HEK293T (cell line): ENCODE measurements at regions not wholly inside any gene's neighbourhood (a gene's known extent, or its start where the extent isn't known, plus 50 kb on each side); places are given as distances from the start of the nearest gene placed in this dataset.

Source experiments
- CTCF ChIA-PET: fragments of 350-600 bp; formaldehyde crosslinking; extraction: SDS; loops from one replicate; lab custom pipeline; 2021; ENCODE audit warnings: antibody characterized with exemption, inconsistent platforms; lab: Yijun Ruan, JAX
- POLR2A ChIA-PET: fragments of 350-600 bp; formaldehyde crosslinking; extraction: SDS; loops from one replicate; lab custom pipeline; 2020; ENCODE audit warnings: antibody characterized with exemption, inconsistent platforms; lab: Yijun Ruan, JAX
- DNase-seq: peaks from one replicate; pipeline ENCODE4 v3.0.0; 2012; ENCODE audit warnings: mixed read lengths; ENCODE audit errors: extremely low spot score
- ARNT ChIP-seq: fragments of 450-650 bp; IDR thresholded peaks from 2 replicates; pipeline ENCODE4 v1.6.1; 2017; ENCODE audit warnings: mild to moderate bottlenecking
- BHLHE40 ChIP-seq: fragments of 450-650 bp; IDR thresholded peaks from 2 replicates; pipeline ENCODE4 v1.6.1; 2016; ENCODE audit warnings: mild to moderate bottlenecking, moderate library complexity, borderline replicate concordance
- CTBP1 ChIP-seq: fragments of 450-650 bp; IDR thresholded peaks from 2 replicates; pipeline ENCODE4 v1.6.1; 2016; ENCODE audit warnings: borderline replicate concordance
- ELF4 ChIP-seq: fragments of 450-650 bp; IDR thresholded peaks from 2 replicates; pipeline ENCODE4 v1.6.1; 2017; ENCODE audit warnings: antibody characterized with exemption
- FOXA1 ChIP-seq: fragments of 450-650 bp; IDR thresholded peaks from 2 replicates; pipeline ENCODE4 v1.6.1; 2016; ENCODE audit warnings: mild to moderate bottlenecking
- FOXK2 ChIP-seq: fragments of 450-650 bp; IDR thresholded peaks from 2 replicates; pipeline ENCODE4 v1.6.1; 2016; ENCODE audit warnings: mild to moderate bottlenecking
- FOXM1 ChIP-seq: fragments of 450-650 bp; IDR thresholded peaks from 2 replicates; pipeline ENCODE4 v1.6.1; 2017; ENCODE audit warnings: mild to moderate bottlenecking, borderline replicate concordance
- HDGF ChIP-seq: fragments of 450-650 bp; IDR thresholded peaks from 2 replicates; pipeline ENCODE4 v1.6.1; 2017; ENCODE audit warnings: antibody characterized with exemption, borderline replicate concordance
- LEF1 ChIP-seq: fragments of 450-650 bp; IDR thresholded peaks from 2 replicates; pipeline ENCODE4 v1.6.1; 2017; ENCODE audit warnings: mild to moderate bottlenecking, borderline replicate concordance
- NFRKB ChIP-seq: fragments of 450-650 bp; IDR thresholded peaks from 2 replicates; pipeline ENCODE4 v1.6.1; 2016; ENCODE audit warnings: mild to moderate bottlenecking, moderate library complexity
- PKNOX1 ChIP-seq: fragments of 450-650 bp; IDR thresholded peaks from 2 replicates; pipeline ENCODE4 v1.6.1; 2016
- SP1 ChIP-seq: fragments of 450-650 bp; IDR thresholded peaks from 2 replicates; pipeline ENCODE4 v1.6.1; 2017
- SUZ12 ChIP-seq: fragments of 450-650 bp; IDR thresholded peaks from 2 replicates; pipeline ENCODE4 v1.6.1; 2016; ENCODE audit warnings: mild to moderate bottlenecking
- TARDBP ChIP-seq: fragments of 450-650 bp; IDR thresholded peaks from 2 replicates; pipeline ENCODE4 v1.6.1; 2016
- ZNF384 ChIP-seq: fragments of 450-650 bp; IDR thresholded peaks from 2 replicates; pipeline ENCODE4 v1.6.1; 2016

GRCh38 chr18:69217196-69218000 is 183.3 kb upstream of the DOK6 start:
- ChIA-PET POLR2A (no interaction called here), CTCF (interaction anchor here (0.6 to 0.7 kb wide), 2 partner anchors 268 to 284 kb away, joined by 3 read pairs; no protein-coding TSS in a partner anchor)
- no peak for DNase-seq
- TF ChIP-seq SP1: no peak
- TF ChIP-seq BHLHE40: no peak
- no peak for TF ChIP-seq LEF1

GRCh38 chr18:69220529-69220928 is 180.2 kb upstream of the DOK6 start:
- no peak for TF ChIP-seq FOXA1
- no peak for TF ChIP-seq ARNT
- no peak for TF ChIP-seq ZNF384
- TF ChIP-seq SUZ12: no peak
- no peak for TF ChIP-seq FOXK2
- TF ChIP-seq HDGF: no peak
- ChIA-PET POLR2A (no interaction called here), CTCF (no interaction called here)
- DNase-seq: no peak

GRCh38 chr18:69222089-69222488 is 178.6 kb upstream of the DOK6 start:
- ChIA-PET POLR2A (no interaction called here), CTCF (no interaction called here)
- no peak for DNase-seq
- no peak for TF ChIP-seq SUZ12
- no peak for TF ChIP-seq TARDBP
- TF ChIP-seq ELF4: no peak
- no peak for TF ChIP-seq NFRKB
- no peak for TF ChIP-seq FOXA1
- no peak for TF ChIP-seq FOXM1

- ChIA-PET CTCF (no interaction called here), POLR2A (no interaction called here)
These were observed 173.7 kb upstream of the DOK6 start for GRCh38 chr18:69226971-69227370.

GRCh38 chr18:69230204-69230603 is 170.5 kb upstream of the DOK6 start:
- CTCF ChIA-PET: no interaction called here
- POLR2A ChIA-PET: no interaction called here
- DNase-seq: no peak
- no peak for TF ChIP-seq FOXM1
- no peak for TF ChIP-seq LEF1
- TF ChIP-seq FOXK2: no peak
- TF ChIP-seq CTBP1: no peak
- TF ChIP-seq SUZ12: no peak
- TF ChIP-seq PKNOX1: no peak
- TF ChIP-seq ZNF384: no peak

More at GRCh38 chr18:69226971-69227370, 173.7 kb upstream of the DOK6 start:
- no peak for DNase-seq
- no peak for TF ChIP-seq SP1
- TF ChIP-seq ZNF384: no peak
- no peak for TF ChIP-seq TARDBP
- no peak for TF ChIP-seq ELF4
- TF ChIP-seq PKNOX1: no peak
- no peak for TF ChIP-seq SUZ12
- TF ChIP-seq FOXM1: no peak
- TF ChIP-seq ARNT: no peak
- no peak for TF ChIP-seq FOXK2
- no peak for TF ChIP-seq FOXA1
- no peak for TF ChIP-seq LEF1
- no peak for TF ChIP-seq NFRKB

- ChIA-PET CTCF (no interaction called here), POLR2A (no interaction called here)
- no peak for DNase-seq
- TF ChIP-seq SUZ12: no peak
- TF ChIP-seq HDGF: no peak
These were observed 167.1 kb upstream of the DOK6 start for GRCh38 chr18:69233465-69234054.

- ChIA-PET CTCF (no interaction called here), POLR2A (no interaction called here)
- DNase-seq: no peak
- no peak for TF ChIP-seq BHLHE40
These were observed 160.6 kb upstream of the DOK6 start for GRCh38 chr18:69239849-69240674.
